ENCODE measurements at regions not wholly inside any gene's neighbourhood (a gene's known extent, or its start where the extent isn't known, plus 50 kb on each side); places are given as distances from the start of the nearest gene placed in this dataset.

DNA sequence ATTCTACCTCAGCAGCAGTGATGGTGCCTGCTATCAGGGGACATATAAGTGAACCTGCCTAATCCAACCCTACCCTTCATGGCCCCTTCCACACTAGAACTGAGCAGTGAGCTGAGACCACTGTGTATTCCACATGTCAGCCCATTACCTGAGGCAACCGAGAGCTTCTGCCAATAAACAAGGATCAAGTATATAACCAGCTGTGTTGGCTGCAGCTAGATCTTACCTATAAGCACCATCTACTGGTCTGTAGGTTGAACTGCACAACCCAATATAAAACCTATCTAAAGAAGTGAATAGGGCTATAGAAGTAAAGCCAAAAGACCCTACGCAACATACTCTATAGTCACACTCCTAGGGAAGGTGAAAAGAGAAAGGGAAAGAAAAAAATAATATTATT, 376.9 kb downstream of the HHIPL2 start:
- TF ChIP-seq ZC3H10 (CRISPR knock-in tag; IDR thresholded peaks at IDR 0.05), result no peak
- TF ChIP-seq ZFP30 (CRISPR knock-in tag; IDR thresholded peaks at IDR 0.05), result no peak
- TF ChIP-seq, protein P1, sequence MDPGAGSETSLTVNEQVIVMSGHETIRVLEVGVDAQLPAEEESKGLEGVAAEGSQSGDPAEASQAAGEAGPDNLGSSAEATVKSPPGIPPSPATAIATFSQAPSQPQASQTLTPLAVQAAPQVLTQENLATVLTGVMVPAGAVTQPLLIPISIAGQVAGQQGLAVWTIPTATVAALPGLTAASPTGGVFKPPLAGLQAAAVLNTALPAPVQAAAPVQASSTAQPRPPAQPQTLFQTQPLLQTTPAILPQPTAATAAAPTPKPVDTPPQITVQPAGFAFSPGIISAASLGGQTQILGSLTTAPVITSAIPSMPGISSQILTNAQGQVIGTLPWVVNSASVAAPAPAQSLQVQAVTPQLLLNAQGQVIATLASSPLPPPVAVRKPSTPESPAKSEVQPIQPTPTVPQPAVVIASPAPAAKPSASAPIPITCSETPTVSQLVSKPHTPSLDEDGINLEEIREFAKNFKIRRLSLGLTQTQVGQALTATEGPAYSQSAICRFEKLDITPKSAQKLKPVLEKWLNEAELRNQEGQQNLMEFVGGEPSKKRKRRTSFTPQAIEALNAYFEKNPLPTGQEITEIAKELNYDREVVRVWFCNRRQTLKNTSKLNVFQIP (CRISPR knock-in tag; IDR thresholded peaks at IDR 0.05; ENCODE audit: borderline replicate concordance, low read depth), result no peak
- no peak for TF ChIP-seq CSDC2 (CRISPR knock-in tag; IDR thresholded peaks at IDR 0.05)

Measured in SK-N-SH treated with all-trans-retinoic acid at 6 μM for 48 hours (cell line).